Type B pancreatic cell (in vitro differentiated cells): ENCODE measurements at regions not wholly inside any gene's neighbourhood (a gene's known extent, or its start where the extent isn't known, plus 50 kb on each side); places are given as distances from the start of the nearest gene placed in this dataset.

Experiments
- DNase-seq: peaks from one replicate; pipeline ENCODE4 v3.0.0; 2021; ENCODE audit warnings: mixed read lengths; ENCODE audit not compliant: unreplicated experiment; ENCODE audit errors: extremely low spot score
- H3K27ac Mint-ChIP-seq: 2 replicates; pipeline ENCODE4 v1.8.0; 2021; ENCODE audit warnings: mild to moderate bottlenecking, mixed read lengths
- H3K27me3 Mint-ChIP-seq: 2 replicates; pipeline ENCODE4 v1.8.0; 2021; ENCODE audit warnings: mixed read lengths
- H3K36me3 Mint-ChIP-seq: 2 replicates; pipeline ENCODE4 v1.8.0; 2021; ENCODE audit warnings: mixed read lengths
- H3K4me1 Mint-ChIP-seq: one replicate; pipeline ENCODE4 v1.8.0; 2021; ENCODE audit warnings: mixed read lengths; ENCODE audit not compliant: unreplicated experiment
- H3K4me3 Mint-ChIP-seq: 2 replicates; pipeline ENCODE4 v1.8.0; 2021; ENCODE audit warnings: mild to moderate bottlenecking, mixed read lengths
- H3K9me3 Mint-ChIP-seq: 2 replicates; pipeline ENCODE4 v1.8.0; 2021; ENCODE audit warnings: mixed read lengths
- CTCF ChIP-seq: fragments of 200-600 bp; sonication (generic); conservative IDR thresholded peaks from 2 replicates; pipeline ENCODE4 v1.5.0; 2021; ENCODE audit warnings: antibody characterized with exemption, mild to moderate bottlenecking

- DNase-seq = no peak
- Mint-ChIP-seq H3K36me3 (no peaks in the 10 kb centered on the region), H3K27me3 (no peaks in the 10 kb centered on the region), H3K27ac (no peak overlapping the region), H3K9me3 (peaks cover 5% of the 10 kb centered on the region), H3K4me3 (no peak overlapping the region), H3K4me1 (peaks cover 4% of the 10 kb centered on the region)
- no peak for TF ChIP-seq CTCF
These were observed 455.5 kb upstream of the ADAMTS5 start for GRCh38 chr21:27422435-27422834.

DNA sequence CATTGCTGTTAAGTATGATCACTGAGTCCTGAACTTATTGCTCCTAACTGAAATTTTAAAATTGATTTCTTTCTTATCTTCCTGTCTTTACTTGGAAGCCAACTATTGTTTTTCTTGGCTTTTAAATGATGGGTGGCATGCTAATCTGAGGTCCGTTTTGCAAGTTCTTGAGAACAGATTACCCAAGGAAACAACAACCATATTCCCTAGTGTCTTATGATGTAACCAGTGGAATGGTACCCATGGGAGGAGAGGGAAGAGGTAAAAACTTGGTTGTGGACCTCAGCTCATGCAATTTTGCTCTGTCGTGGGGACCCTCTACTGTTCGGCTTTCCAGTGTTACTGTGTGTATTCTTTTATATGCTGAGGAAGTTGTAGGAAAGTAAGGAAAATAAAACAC lies 454.8 kb upstream of the ADAMTS5 start:
- Mint-ChIP-seq H3K36me3 (no peaks in the 10 kb centered on the region), H3K4me1 (peaks cover 4% of the 10 kb centered on the region), H3K9me3 (no peaks in the 10 kb centered on the region), H3K27me3 (no peaks in the 10 kb centered on the region), H3K4me3 (no peak overlapping the region), H3K27ac (no peak overlapping the region)
- no peak for TF ChIP-seq CTCF
- DNase-seq = no peak

DNA sequence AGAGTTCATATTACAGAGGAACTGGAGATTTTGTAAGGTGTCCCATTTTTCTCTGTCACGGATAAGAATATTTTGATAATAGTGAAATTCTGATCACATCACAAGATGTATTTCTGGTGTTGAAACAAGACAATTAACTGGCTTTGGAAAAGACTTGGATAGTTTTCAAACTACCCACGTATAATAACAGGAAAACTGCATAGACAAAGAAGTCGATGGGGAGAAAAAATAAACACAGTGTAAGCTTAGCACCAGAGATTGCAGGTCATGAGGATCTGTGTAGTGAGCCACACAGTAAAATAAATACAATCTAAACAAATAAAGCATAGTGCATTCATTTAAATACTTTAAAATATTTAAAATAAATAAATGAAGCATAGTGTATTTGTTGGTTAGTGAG lies 452.3 kb upstream of the ADAMTS5 start:
- no peak for TF ChIP-seq CTCF
- H3K27ac Mint-ChIP-seq = no peak overlapping the region

DNA sequence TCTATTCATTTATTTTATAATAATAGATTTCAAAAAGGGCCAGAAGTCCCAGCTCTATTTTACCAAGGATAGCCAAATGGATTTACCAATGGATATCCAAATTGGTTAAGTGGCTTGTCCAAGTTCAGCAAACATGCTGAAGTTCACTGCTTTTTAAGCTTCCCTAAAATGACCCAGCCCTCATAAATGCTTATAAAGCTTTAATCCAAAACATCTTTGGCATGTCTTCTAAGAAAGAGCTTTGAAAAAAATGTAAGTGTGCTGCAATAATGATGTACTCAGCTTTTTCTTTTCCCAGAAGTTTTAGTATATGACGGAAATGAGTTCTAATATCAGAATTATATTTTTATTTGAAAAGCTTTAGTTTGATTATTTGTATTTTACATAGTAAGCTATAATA lies 451.5 kb upstream of the ADAMTS5 start:
- no peaks in the 10 kb centered on the region for H3K4me1 Mint-ChIP-seq
- H3K27ac Mint-ChIP-seq = no peak overlapping the region
- H3K4me3 Mint-ChIP-seq = no peak overlapping the region
- H3K27me3 Mint-ChIP-seq = no peaks in the 10 kb centered on the region
- H3K36me3 Mint-ChIP-seq = no peaks in the 10 kb centered on the region
- TF ChIP-seq CTCF = no peak
- no peak for DNase-seq
- no peaks in the 10 kb centered on the region for H3K9me3 Mint-ChIP-seq

More for the DNA sequence above, 452.3 kb upstream of the ADAMTS5 start:
- DNase-seq = no peak
- Mint-ChIP-seq H3K9me3 (no peaks in the 10 kb centered on the region), H3K36me3 (no peaks in the 10 kb centered on the region), H3K4me1 (peaks cover 3% of the 10 kb centered on the region), H3K4me3 (no peak overlapping the region), H3K27me3 (no peaks in the 10 kb centered on the region)

DNA sequence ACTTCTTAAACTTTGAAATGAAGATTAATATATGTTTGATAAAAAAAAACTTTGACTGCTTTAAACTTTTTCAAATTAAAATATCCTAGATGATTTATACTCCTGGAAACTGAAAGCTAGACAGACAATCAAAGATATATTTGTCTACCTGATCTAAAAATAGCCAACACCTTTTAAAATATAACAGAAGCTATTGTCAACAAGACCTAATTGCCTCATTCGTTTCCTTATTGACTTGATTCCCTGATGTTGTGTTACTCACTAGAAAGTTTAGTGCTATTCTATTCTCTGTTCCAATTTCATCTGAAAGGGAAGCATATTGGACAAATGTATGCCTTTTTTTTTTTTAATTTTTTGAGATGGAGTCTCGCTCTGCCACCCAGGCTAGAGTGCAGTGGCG lies 445.6 kb upstream of the ADAMTS5 start:
- Mint-ChIP-seq H3K27ac (no peak overlapping the region), H3K9me3 (no peaks in the 10 kb centered on the region), H3K4me3 (no peak overlapping the region), H3K36me3 (no peaks in the 10 kb centered on the region), H3K27me3 (peaks cover 3% of the 10 kb centered on the region), H3K4me1 (no peaks in the 10 kb centered on the region)
- DNase-seq = no peak
- TF ChIP-seq CTCF = no peak

DNA sequence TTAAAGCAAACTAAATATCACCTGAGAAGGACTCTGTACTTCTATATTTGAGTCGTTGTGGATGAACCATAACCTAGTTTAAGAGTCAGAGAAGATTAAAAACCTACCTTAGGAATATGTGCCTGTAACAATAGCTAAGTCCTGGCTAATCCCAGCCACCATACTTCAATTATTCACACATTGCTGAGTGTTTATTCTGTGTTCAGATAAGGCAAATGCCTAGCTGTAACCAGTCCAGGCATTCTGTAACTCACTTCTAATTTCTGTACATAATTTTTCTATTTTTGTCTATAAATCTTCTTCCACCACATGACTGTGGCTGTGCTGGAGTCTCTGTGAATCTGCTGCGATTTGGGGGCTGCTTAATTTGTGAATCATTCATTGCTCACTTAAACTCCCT lies 441.9 kb upstream of the ADAMTS5 start:
- no peak for DNase-seq
- Mint-ChIP-seq H3K9me3 (no peaks in the 10 kb centered on the region), H3K4me3 (no peak overlapping the region), H3K36me3 (no peaks in the 10 kb centered on the region), H3K27me3 (peaks cover 3% of the 10 kb centered on the region), H3K27ac (no peak overlapping the region), H3K4me1 (peaks cover 14% of the 10 kb centered on the region)
- no peak for TF ChIP-seq CTCF
